HEK293 (cell line): ENCODE measurements at regions not wholly inside any gene's neighbourhood (a gene's known extent, or its start where the extent isn't known, plus 50 kb on each side); places are given as distances from the start of the nearest gene placed in this dataset.

Source experiments
- CTCF ChIA-PET: fragments of 350-600 bp; formaldehyde crosslinking; extraction: SDS; loops from one replicate; lab custom pipeline; 2021; ENCODE audit warnings: antibody characterized with exemption; lab: Yijun Ruan, JAX
- POLR2A ChIA-PET: fragments of 300-600 bp; formaldehyde crosslinking; extraction: SDS; loops from one replicate; lab custom pipeline; 2020; ENCODE audit warnings: antibody characterized with exemption, inconsistent platforms; lab: Yijun Ruan, JAX
- H3K27ac ChIP-seq: fragments of 200-500 bp; sonication (Bioruptor generic); 2 replicates; pipeline ENCODE4 v1.5.1; 2014; ENCODE audit warnings: low read depth, low read length, control low read depth, inconsistent platforms; ENCODE audit errors: extremely low read depth
- H3K36me3 ChIP-seq, 2 experiments: fragments of 200-500 bp in 1 of 2; sonication (Bioruptor generic) in 1 of 2; 1 replicate in 1 of 2; 2 replicates in 1 of 2; pipeline ENCODE4 v1.5.1; 2014 to 2017; ENCODE audit warnings: inconsistent platforms in 2 of 2, low read length in 2 of 2; ENCODE audit not compliant: control insufficient read depth in 2 of 2, insufficient read depth in 1 of 2
- H3K4me1 ChIP-seq: fragments of 200-500 bp; sonication (Bioruptor generic); 2 replicates; pipeline ENCODE4 v1.5.1; 2014; ENCODE audit warnings: mild to moderate bottlenecking, low read length, inconsistent platforms; ENCODE audit not compliant: control insufficient read depth, insufficient read depth
- H3K4me3 ChIP-seq: 2 replicates; pipeline ENCODE4 v1.5.1; 2011; ENCODE audit warnings: low read depth, mild to moderate bottlenecking, control low read depth, low read length, moderate library complexity
- H3K9me3 ChIP-seq: fragments of 200-500 bp; sonication (Bioruptor generic); 2 replicates; pipeline ENCODE4 v1.5.1; 2014; ENCODE audit warnings: low read depth, low read length, inconsistent platforms; ENCODE audit not compliant: control insufficient read depth, insufficient read depth
- KLF16 ChIP-seq: fragments of 450-650 bp; formaldehyde crosslinking; IDR thresholded peaks from 2 replicates; pipeline ENCODE4 v1.5.1; 2017; ENCODE audit warnings: missing biosample characterization, missing genetic modification characterization
- KLF7 ChIP-seq: fragments of 450-650 bp; formaldehyde crosslinking; IDR thresholded peaks from 2 replicates; pipeline ENCODE4 v1.5.1; 2016; ENCODE audit warnings: missing biosample characterization, missing genetic modification characterization, borderline replicate concordance
- PRDM6 ChIP-seq: fragments of 450-650 bp; formaldehyde crosslinking; IDR thresholded peaks from 2 replicates; pipeline ENCODE4 v1.5.1; 2017; ENCODE audit warnings: missing biosample characterization, missing genetic modification characterization
- WT1 ChIP-seq: fragments of 450-650 bp; formaldehyde crosslinking; IDR thresholded peaks from 2 replicates; pipeline ENCODE4 v1.5.1; 2016; ENCODE audit warnings: missing biosample characterization, missing genetic modification characterization
- ZBTB8A ChIP-seq: fragments of 450-650 bp; formaldehyde crosslinking; IDR thresholded peaks from 2 replicates; pipeline ENCODE4 v1.5.1; 2016; ENCODE audit warnings: missing biosample characterization, missing genetic modification characterization
- ZFP3 ChIP-seq: fragments of 450-650 bp; formaldehyde crosslinking; IDR thresholded peaks from 2 replicates; pipeline ENCODE4 v1.5.1; 2016; ENCODE audit warnings: low read depth, missing biosample characterization, missing genetic modification characterization
- ZNF10 ChIP-seq: fragments of 450-650 bp; formaldehyde crosslinking; IDR thresholded peaks from 2 replicates; pipeline ENCODE4 v1.5.1; 2017; ENCODE audit warnings: missing biosample characterization, missing genetic modification characterization
- ZNF155 ChIP-seq: fragments of 450-650 bp; formaldehyde crosslinking; IDR thresholded peaks from 2 replicates; pipeline ENCODE4 v1.5.1; 2016; ENCODE audit warnings: missing biosample characterization, missing genetic modification characterization
- ZNF214 ChIP-seq: fragments of 450-650 bp; formaldehyde crosslinking; IDR thresholded peaks from 2 replicates; pipeline ENCODE4 v1.5.1; 2017; ENCODE audit warnings: missing biosample characterization, mild to moderate bottlenecking, missing genetic modification characterization, borderline replicate concordance
- ZNF23 ChIP-seq: fragments of 450-650 bp; formaldehyde crosslinking; IDR thresholded peaks from 2 replicates; pipeline ENCODE4 v1.5.1; 2016; ENCODE audit warnings: missing biosample characterization, missing genetic modification characterization, borderline replicate concordance
- ZNF391 ChIP-seq: fragments of 450-650 bp; formaldehyde crosslinking; IDR thresholded peaks from 2 replicates; pipeline ENCODE4 v1.5.1; 2016; ENCODE audit warnings: low read depth, missing biosample characterization, missing genetic modification characterization, borderline replicate concordance
- ZNF426 ChIP-seq: fragments of 450-650 bp; formaldehyde crosslinking; IDR thresholded peaks from 2 replicates; pipeline ENCODE4 v1.5.1; 2017; ENCODE audit warnings: missing biosample characterization, missing genetic modification characterization, mild to moderate bottlenecking, inconsistent platforms, moderate library complexity
- ZNF449 ChIP-seq: fragments of 450-650 bp; formaldehyde crosslinking; IDR thresholded peaks from 2 replicates; pipeline ENCODE4 v1.5.1; 2017; ENCODE audit warnings: missing biosample characterization, mild to moderate bottlenecking, missing genetic modification characterization, moderate library complexity
- ZNF560 ChIP-seq: fragments of 450-650 bp; formaldehyde crosslinking; IDR thresholded peaks from 2 replicates; pipeline ENCODE4 v1.5.1; 2017; ENCODE audit warnings: missing biosample characterization, missing genetic modification characterization, borderline replicate concordance
- ZNF600 ChIP-seq: fragments of 450-650 bp; formaldehyde crosslinking; IDR thresholded peaks from 2 replicates; pipeline ENCODE4 v1.5.1; 2016; ENCODE audit warnings: missing biosample characterization, missing genetic modification characterization
- ZNF610 ChIP-seq: fragments of 450-650 bp; formaldehyde crosslinking; IDR thresholded peaks from 2 replicates; pipeline ENCODE4 v1.5.1; 2016; ENCODE audit warnings: missing biosample characterization, missing genetic modification characterization, borderline replicate concordance
- ZNF626 ChIP-seq: fragments of 450-650 bp; sonication (Bioruptor Pico); formaldehyde crosslinking; IDR thresholded peaks from 2 replicates; pipeline ENCODE4 v1.5.1; 2018; ENCODE audit warnings: missing biosample characterization, missing genetic modification characterization, inconsistent platforms
- ZNF677 ChIP-seq: fragments of 450-650 bp; IDR thresholded peaks from 2 replicates; pipeline ENCODE4 v1.5.0; 2018; ENCODE audit warnings: missing biosample characterization, mild to moderate bottlenecking, missing genetic modification characterization, moderate library complexity
- ZNF837 ChIP-seq: fragments of 450-650 bp; formaldehyde crosslinking; IDR thresholded peaks from 2 replicates; pipeline ENCODE4 v1.5.1; 2016; ENCODE audit warnings: missing biosample characterization, missing genetic modification characterization
- TF ChIP-seq, protein P1 (sequence below): sonication (generic); formaldehyde crosslinking; IDR thresholded peaks from 2 replicates; pipeline ENCODE4 v1.8.1; 2022; ENCODE audit warnings: mild to moderate bottlenecking, moderate library complexity, missing genetic modification reagents
- TF ChIP-seq, protein P2 (sequence below): fragments of 450-650 bp; formaldehyde crosslinking; IDR thresholded peaks from 2 replicates; pipeline ENCODE4 v1.5.1; 2017; ENCODE audit warnings: missing biosample characterization, missing genetic modification characterization
- TF ChIP-seq, protein P3 (sequence below): fragments of 450-650 bp; formaldehyde crosslinking; IDR thresholded peaks from 2 replicates; pipeline ENCODE4 v1.5.1; 2016; ENCODE audit warnings: missing biosample characterization, missing genetic modification characterization
- TF ChIP-seq, protein P4 (sequence below): fragments of 450-650 bp; formaldehyde crosslinking; IDR thresholded peaks from 2 replicates; pipeline ENCODE4 v1.5.1; 2016; ENCODE audit warnings: missing biosample characterization, missing genetic modification characterization
- TF ChIP-seq, protein P5 (sequence below): IDR thresholded peaks from 2 replicates; pipeline ENCODE4 v1.6.1; 2011; ENCODE audit warnings: mild to moderate bottlenecking, low read depth, low read length, borderline replicate concordance

- Histone ChIP-seq H3K4me3 (no peak overlapping the region), H3K36me3 (no peaks in the 10 kb centered on the region), H3K9me3 (no peaks in the 10 kb centered on the region), H3K27ac (no peak overlapping the region), H3K4me1 (no peaks in the 10 kb centered on the region)
- TF ChIP-seq ZNF626 (no peak), ZNF449 (tag by site-specific recombination) (no peak), ZNF214 (tag by site-specific recombination) (no peak), KLF7 (tag by site-specific recombination) (no peak), ZNF600 (no peak), ZFP3 (tag by site-specific recombination) (no peak), ZNF560 (no peak), ZNF155 (no peak), ZNF837 (tag by site-specific recombination) (no peak), ZNF391 (tag by site-specific recombination) (no peak), WT1 (tag by site-specific recombination) (no peak), ZNF426 (tag by site-specific recombination) (no peak), ZBTB8A (no peak), ZNF23 (tag by site-specific recombination) (no peak), ZNF10 (tag by site-specific recombination) (no peak)
- TF ChIP-seq, protein P1, sequence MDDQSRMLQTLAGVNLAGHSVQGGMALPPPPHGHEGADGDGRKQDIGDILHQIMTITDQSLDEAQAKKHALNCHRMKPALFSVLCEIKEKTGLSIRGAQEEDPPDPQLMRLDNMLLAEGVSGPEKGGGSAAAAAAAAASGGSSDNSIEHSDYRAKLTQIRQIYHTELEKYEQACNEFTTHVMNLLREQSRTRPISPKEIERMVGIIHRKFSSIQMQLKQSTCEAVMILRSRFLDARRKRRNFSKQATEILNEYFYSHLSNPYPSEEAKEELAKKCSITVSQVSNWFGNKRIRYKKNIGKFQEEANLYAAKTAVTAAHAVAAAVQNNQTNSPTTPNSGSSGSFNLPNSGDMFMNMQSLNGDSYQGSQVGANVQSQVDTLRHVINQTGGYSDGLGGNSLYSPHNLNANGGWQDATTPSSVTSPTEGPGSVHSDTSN (CRISPR knock-in tag): no peak
- TF ChIP-seq, protein P2, sequence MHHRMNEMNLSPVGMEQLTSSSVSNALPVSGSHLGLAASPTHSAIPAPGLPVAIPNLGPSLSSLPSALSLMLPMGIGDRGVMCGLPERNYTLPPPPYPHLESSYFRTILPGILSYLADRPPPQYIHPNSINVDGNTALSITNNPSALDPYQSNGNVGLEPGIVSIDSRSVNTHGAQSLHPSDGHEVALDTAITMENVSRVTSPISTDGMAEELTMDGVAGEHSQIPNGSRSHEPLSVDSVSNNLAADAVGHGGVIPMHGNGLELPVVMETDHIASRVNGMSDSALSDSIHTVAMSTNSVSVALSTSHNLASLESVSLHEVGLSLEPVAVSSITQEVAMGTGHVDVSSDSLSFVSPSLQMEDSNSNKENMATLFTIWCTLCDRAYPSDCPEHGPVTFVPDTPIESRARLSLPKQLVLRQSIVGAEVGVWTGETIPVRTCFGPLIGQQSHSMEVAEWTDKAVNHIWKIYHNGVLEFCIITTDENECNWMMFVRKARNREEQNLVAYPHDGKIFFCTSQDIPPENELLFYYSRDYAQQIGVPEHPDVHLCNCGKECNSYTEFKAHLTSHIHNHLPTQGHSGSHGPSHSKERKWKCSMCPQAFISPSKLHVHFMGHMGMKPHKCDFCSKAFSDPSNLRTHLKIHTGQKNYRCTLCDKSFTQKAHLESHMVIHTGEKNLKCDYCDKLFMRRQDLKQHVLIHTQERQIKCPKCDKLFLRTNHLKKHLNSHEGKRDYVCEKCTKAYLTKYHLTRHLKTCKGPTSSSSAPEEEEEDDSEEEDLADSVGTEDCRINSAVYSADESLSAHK: no peak
- TF ChIP-seq, protein P3, sequence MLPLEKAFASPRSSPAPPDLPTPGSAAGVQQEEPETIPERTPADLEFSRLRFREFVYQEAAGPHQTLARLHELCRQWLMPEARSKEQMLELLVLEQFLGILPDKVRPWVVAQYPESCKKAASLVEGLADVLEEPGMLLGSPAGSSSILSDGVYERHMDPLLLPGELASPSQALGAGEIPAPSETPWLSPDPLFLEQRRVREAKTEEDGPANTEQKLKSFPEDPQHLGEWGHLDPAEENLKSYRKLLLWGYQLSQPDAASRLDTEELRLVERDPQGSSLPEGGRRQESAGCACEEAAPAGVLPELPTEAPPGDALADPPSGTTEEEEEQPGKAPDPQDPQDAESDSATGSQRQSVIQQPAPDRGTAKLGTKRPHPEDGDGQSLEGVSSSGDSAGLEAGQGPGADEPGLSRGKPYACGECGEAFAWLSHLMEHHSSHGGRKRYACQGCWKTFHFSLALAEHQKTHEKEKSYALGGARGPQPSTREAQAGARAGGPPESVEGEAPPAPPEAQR (tag by site-specific recombination): no peak
- ChIA-PET CTCF (no interaction called here), POLR2A (no interaction called here)
These were observed 817.3 kb upstream of the AGA start for GRCh38 chr4:178259566-178259965.

DNA sequence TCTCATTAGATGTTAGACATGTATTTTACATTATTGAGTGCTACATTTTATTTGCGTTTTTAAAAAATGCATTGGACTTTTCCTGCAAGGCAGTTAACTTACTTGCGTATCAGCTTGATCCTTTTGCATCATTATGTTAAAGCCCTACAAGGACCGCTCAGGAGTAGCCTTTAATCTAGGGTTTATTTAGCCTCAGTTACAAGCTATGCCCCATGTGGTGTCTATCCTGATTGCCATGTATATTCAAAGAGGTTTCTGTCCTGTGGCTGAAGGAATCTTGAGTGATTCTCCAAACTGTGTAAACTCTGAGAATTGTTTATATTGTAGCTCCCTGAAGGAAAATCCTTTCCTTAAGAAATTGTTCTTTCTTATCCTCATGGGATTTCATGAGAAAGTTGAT, 821.8 kb upstream of the AGA start:
- no peaks in the 10 kb centered on the region for H3K36me3 ChIP-seq
- no peak overlapping the region for H3K27ac ChIP-seq
- H3K4me1 ChIP-seq: no peaks in the 10 kb centered on the region
- CTCF ChIA-PET: no interaction called here
- no peaks in the 10 kb centered on the region for H3K9me3 ChIP-seq
- no peak overlapping the region for H3K4me3 ChIP-seq
- POLR2A ChIA-PET: no interaction called here
- no peak for TF ChIP-seq KLF16 (tag by site-specific recombination)
- TF ChIP-seq, protein P4, sequence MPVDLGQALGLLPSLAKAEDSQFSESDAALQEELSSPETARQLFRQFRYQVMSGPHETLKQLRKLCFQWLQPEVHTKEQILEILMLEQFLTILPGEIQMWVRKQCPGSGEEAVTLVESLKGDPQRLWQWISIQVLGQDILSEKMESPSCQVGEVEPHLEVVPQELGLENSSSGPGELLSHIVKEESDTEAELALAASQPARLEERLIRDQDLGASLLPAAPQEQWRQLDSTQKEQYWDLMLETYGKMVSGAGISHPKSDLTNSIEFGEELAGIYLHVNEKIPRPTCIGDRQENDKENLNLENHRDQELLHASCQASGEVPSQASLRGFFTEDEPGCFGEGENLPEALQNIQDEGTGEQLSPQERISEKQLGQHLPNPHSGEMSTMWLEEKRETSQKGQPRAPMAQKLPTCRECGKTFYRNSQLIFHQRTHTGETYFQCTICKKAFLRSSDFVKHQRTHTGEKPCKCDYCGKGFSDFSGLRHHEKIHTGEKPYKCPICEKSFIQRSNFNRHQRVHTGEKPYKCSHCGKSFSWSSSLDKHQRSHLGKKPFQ (tag by site-specific recombination): no peak
- TF ChIP-seq PRDM6 (tag by site-specific recombination): no peak
- TF ChIP-seq, protein P5, sequence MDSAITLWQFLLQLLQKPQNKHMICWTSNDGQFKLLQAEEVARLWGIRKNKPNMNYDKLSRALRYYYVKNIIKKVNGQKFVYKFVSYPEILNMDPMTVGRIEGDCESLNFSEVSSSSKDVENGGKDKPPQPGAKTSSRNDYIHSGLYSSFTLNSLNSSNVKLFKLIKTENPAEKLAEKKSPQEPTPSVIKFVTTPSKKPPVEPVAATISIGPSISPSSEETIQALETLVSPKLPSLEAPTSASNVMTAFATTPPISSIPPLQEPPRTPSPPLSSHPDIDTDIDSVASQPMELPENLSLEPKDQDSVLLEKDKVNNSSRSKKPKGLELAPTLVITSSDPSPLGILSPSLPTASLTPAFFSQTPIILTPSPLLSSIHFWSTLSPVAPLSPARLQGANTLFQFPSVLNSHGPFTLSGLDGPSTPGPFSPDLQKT: no peak
- no peak for TF ChIP-seq ZNF677 (tag by site-specific recombination)
- TF ChIP-seq ZNF610: no peak
- TF ChIP-seq, protein P1 (CRISPR knock-in tag): no peak
